Right renal pelvis (tissue), 4 donors: ENCODE measurements at regions not wholly inside any gene's neighbourhood (a gene's known extent, or its start where the extent isn't known, plus 50 kb on each side); places are given as distances from the start of the nearest gene placed in this dataset.
"Not testable (repeated sequence)": the region's sequence is repeated elsewhere in the genome, so short reads cannot be mapped to it uniquely, and the experiment has no call there.

ENCODE experiments used
- DNase-seq, 4 donors: peaks; one replicate each; pipeline ENCODE4 v3.0.0-alpha.2; 2013; ENCODE audit warnings: low read depth in 4 of 4, low spot score in 3 of 4, missing footprints in 1 of 4

DNA sequence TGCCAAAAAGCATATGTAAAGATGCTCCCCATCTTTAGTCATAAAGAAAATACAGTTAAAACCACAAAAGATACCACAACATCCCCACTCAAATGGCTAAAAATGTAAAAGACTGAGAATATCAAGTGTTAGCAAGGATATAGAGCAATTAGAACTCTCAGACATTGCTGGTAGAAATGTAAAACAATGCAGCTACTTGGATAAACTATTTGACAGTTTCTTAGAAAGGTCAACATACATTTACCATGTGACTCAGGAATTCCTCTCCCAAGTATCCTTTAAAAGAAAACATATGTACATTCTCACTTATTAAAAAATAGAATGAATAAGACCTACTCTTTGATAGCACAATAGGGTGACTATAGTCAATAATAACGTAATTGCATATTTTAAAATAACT, 173.7 kb downstream of the HNRNPD start:
- no peak for DNase-seq

DNA sequence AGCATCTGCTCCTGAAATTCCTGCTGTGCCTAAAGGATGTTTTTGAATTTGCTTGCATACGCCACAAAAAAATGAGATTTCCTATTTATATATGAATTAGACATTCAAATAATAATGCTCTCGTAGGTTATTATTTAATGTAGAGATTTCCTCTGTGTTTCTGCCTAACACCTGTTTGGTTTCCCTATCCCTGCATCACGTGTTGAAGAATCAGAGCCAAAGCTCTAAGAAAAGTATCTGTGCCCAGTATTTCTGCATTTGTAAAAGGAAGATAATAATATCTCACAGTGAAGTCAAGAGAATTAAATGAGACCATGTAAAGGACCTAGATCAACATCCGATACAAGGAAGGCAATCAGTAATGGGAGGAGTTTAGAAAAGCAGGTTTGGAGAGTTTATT, 179.5 kb downstream of the HNRNPD start:
- no peak for DNase-seq

DNA sequence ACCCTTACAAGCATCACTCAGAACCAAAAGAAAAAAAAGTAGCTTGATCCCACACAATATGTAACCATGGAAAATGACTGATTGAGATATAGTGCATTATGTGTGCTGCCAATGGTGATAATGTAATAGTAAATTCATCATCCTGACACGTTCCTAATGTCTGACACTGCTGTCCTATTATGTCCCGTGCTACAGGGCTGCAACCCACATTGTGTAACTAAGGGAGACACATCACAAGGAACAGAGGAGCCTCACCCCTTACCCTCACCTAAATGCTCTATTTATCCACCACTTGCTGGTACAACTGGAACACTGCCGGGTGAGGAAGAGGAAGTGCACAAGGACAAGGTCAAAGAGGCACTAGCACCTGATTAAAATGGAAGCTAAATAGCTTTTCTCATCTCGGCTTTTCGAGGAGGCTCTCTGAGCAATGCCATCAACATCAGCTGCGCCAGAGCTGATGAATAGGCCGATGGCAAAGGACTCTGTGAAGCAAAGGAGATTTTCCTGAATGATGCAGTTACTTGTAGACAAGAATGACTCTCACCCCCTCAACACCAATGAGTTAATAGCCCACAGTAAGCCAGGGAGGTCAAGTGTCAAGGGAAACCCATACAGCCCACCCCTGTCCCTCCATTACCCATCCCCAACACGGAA, 181.6 kb downstream of the HNRNPD start:
- DNase-seq, result no peak

DNA sequence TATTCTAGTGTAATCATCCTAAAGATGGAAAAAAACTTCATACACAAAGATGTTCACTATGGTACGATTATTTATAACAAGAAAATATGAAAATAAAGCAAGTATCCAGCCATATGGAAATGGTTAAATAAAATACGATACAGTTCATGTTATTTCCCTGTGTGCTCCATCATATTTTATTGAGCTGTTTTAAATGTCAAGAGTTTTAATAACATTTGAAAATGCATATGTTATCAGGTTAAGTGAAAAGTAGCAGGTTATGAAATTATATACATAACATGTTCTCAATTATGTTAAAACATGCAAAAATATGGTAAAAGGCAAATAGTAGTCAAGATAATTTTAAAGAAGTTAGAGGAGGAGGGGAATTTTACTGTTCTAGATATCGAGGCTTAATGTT, 192.0 kb downstream of the HNRNPD start:
- DNase-seq, result no peak

DNA sequence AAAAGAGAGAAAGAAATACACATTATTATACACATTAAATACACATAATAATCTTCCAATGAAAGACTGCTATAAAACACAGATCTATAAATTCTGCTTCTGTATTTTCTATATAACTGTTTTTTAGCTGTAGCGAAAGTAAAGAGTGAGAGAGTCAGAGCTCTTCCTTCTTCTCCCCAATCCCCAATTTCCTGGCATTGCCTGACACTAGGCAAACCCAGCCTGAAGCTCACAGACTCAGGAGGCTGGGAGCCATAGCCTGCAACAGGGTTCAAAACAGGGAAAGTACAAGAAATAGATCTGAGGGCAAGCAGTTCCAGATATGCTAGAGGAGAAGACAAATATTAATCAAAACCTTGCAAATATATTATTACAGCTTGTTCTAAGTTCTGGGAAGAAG, 201.6 kb downstream of the HNRNPD start:
- DNase-seq, result no peak

DNA sequence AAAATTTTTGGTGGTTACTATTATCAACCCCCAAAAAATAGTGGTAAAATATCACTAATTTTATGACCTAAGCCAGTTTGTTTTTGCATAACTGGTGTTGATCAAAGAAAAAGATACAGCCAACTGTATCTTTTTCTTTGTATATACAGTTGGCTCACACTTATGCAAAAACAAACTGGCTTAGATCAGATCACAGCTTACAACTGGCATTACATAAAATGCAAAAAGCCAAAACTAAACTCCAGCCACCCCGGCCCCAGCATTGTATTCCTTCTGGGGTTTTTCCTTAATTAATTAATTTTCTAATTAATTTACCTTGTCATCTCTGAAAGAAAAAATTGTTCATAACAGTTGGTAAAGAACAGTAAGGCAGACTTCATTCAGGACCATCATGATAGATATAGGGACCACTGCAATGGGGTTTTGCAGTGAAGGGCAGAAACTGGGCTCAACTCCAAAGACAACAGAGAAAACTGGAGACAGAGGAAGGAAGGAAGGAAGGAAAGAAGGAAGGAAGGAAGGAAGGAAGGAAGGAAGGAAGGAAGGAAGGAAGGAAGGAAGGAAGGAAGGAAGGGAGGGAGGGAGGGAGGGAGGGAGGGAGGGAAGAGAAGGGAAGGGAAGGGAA, 202.1 kb downstream of the HNRNPD start:
- DNase-seq, result no peak

DNA sequence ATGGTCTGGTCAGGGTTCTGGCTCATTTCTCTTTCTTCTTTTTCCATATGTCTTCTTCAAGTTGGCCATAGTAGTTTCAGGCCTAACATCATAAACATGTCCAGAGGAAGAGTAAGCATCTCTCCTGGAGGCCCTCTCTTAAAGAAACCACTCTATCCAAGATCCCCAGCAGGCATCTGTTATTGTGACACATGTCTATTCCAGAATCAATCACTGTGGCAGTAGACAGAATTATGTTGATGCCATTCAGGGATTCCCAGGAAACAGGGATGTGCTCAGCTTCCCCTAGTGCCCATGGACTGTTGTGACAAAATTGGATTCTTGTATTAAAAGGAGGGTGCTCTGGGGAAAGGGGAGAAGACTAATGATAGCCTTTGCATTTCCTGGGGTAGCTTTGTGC, 224.0 kb downstream of the HNRNPD start:
- DNase-seq, result no peak

DNA sequence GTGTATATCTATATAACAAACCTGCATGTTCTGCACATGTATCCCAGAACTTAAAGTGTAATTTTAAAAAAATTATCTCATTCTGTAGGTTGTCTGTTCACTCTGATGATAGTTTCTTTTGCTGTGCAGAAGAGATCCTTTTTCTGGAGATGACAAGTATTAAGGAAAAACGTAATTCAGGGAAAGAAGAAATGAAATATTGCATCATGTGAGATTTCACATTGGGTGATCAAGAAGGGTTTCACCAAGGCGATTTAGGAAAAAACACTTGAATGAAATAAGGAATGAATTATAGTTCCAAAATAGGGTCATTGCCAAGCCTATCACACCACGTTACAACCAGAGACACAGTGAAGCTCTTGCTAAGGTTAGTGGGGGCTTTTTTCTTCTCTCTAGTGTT, 227.9 kb downstream of the HNRNPD start:
- no peak for DNase-seq

DNA sequence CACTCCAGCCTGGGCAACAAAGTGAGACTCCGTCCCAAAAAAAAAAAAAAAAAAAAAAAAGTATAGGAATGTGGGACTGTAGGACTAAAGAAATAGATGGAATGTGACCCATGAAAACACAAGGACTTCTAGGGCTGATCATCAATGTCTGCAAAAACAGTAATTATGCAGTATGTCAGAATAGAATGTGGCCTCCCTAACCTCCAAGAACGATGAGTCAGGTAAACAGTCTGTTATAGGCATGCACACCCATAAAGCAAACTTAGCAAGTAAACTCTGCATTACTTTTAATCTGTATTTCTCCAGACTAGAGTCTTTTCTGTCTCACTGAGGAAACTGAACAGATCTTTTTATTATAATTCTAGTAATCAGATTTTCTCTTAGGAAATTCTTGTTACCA, 233.4 kb downstream of the HNRNPD start:
- DNase-seq, result no peak

DNA sequence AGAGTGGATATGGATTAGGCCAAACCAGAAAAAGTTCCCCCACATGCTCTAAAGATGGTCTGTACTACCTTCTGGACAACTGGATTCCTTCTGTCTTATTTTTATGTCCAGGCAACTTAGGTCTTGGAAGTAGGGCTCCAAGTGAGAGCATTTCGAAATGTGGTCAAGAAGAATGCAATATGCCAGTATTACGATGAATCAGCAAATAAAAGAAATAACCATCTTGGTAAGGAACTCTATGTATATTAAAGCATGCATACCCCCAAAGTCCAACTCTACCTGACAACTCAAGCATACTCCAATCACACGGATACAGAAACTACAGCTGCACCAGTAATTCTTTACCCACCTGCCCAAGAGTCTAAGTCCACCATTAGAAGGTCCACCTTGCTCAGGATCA, 234.5 kb downstream of the HNRNPD start:
- no peak for DNase-seq

DNA sequence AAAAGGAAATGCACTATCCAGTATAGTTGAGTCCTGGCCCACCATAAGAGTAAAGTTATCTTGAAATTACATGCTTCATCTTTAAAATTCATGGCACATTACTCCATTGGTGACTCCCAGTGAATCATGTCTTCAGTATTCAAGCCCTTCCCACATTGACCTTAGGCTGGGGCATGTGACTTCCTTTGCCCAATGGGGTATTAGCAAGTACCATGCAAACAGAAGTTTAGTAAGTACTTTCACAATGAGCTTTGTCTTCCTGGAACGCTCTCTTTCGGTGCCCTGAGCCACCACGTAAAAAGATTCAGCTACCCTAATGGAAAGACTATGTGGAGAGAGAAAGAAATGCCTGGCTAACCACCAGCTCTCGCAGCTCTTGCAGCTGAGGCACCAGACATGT, 235.4 kb downstream of the HNRNPD start:
- DNase-seq, result no peak

DNA sequence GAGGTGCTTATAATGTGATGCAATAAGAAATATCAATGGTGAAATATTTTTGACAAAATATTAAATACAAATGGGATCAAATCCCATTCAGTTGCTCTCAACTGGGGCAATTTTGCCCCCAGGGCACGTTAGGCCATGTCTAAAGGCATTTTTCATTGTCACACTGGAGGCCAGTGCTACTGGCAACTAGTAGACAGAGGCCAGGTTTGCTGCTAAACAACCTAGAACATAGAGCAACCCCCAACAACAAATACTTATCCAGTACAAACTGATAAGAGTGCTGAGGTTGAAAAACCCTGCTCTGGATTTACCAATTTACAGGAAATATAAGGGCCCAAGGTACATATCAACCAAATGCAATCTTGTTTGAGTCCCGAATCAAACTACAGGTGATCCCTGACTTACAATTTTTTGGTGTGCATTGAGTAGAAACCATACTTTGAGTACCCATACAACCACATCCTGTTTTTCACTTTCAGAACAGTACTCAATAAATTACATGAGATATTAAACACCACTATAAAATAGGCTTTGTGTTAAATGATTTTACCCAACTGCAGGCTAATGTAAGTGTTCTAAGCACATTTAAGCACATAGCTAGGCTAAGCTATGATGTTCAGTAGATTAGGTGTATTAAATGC, 237.5 kb downstream of the HNRNPD start:
- DNase-seq, result no peak

DNA sequence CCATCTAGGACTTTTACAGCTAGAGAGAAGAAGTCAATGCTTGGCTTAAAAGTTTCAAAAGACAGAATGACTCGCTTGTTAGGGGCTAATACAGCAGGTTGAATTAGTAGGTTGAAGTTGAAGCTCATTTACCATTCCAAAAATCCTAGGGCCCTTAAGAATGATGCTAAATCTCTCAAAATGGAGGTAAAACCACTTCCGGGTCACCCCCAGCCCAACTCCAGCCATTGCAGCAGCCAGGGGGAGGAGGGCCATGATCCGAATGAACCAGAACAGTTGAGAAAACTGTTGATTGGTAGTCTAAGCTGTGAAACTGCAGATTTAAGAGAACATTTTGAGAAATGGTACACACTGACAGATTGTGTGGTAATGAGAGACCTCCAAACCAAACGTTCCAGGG, 245.4 kb downstream of the HNRNPD start:
- no peak for DNase-seq

DNA sequence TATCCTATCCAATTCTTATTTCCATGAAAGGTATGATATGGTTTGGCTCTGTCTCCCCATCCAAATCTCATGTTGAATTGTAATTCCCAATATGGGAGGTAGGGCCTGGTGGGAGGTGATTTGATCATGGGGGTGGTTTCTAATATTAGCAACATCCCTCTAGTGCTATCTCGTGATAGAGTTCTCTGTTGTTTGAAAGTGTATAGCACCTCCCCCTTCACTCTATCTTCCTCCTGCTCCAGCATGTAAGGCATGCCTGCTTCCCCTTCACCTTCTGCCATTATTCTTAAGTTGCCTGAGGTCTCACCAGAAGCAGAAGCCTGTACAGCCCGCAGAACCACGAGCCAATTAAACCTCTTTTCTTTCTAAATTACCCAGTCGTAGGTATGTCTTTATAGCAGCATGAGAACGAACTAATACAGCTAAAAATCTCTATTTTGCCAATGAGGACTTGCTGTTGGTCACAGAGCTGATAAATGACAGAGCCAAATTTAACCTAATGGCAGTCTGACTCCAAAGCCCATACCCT, 247.2 kb downstream of the HNRNPD start:
- DNase-seq, result no peak

DNA sequence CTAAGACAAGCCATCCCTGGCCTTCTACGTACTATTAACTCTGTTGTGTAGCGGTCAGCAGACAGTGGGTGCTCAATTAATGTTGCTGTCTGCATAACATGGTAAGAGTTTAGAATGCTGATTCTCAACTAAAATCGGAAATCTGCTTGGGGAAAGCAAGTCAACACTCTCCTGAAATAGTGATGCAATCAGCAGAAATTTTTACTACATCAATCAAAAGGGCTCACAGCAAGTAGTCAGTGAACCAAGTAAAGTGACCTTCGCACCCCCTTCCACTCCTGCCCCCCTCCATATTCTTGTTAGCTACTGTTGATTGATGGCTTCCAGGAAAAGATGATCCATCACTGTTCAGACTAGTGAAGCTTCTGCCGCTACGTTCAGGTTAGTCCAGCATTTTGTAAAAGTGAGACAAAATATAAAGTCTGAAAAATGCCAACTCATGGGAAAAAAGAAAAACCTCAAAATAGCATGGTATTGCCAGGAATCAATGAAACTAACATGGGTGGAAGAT, 247.9 kb downstream of the HNRNPD start:
- DNase-seq, result no peak

DNA sequence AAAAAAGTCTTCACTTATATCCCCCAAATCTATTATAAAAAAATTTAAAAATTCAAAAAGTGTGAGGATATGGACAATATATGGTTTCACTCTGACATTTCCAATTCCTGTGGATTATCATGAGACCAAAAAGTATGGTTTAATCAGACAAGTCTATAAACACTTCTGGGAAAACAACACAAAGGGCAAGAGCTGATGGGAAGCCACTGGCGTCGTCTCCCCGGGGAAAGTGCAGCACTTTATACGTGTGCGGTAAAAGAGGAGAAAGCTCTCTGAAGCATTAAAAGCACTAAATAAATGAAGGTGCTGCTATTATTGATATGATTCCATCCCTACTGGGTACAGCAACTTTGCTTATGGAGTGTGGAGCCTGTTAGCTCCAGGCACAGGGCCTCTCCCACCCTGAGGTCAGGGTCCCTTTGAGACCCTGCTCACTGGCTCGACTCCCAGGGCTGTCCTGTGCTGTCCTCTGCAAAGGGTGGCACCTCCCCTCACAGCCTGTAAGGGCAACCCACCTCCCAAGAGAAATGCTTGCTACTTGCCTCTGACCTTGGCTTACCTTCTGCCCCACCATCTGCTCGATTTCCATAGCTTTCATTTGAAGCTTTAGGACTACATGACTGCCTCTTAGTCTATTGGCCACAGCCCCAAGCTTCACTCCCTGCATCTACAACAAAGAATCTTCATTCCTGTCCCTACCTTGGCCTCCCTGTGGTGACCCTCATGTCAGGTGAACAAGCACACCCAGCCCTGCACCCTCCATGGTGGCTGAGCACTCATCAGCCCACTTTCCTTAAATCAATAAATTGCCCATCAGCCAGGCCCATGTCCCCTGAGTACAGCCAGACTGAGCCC, 248.6 kb downstream of the HNRNPD start:
- no peak for DNase-seq

DNA sequence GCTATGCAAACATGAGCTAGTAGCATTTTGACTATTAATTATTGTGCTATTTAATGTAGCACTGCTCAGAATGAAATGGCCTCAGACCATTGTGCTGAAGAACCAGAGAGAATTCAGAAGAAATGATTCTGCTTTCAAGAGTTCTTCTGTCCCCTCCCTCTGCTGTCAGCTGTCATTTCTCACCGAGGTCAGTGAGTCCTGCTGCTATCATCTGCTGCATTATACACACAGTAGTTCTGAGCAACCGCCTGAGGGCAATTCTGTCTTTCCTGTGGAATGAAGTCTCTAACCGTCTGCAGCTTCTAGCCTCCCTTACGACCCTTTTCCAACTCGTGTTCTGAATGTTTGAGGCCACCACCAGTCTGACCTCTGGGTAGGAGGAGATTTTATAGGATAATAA, 249.4 kb downstream of the HNRNPD start:
- no peak for DNase-seq

DNA sequence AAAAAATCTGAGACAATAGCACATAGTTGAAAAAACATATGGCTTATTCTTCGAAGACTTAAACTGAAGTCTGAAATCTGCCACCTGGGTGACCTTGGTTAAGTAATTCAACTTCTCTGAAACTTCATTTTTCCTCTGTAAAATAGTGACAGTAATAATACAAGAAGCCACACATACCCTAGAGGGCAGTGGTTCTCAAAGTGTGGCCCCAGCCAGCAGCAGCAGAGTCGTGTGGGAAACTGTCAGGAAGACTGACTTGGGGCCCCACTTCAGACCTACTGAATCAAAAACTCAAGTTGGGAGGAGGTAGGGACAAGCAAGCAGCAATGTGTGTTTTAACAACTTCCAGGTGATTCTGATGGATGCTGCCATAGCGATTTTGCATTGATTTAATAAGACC, 249.9 kb downstream of the HNRNPD start:
- no peak for DNase-seq

DNA sequence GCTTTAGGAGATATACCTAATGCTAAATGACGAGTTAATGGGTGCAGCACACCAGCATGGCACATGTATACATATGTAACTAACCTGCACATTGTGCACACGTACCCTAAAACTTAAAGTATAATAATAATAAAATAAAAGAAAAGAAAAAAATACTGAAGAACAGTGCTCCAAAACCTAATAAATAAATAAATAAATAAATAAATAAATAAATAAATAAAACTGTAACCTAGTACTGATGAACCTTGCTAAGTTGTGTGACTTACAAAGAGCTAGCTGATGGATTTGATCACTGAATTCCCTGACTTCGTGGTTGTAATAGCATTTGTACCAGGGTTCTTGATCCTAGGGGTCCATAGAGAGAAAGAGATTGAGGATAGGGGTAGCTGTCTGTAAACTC, 258.6 kb downstream of the HNRNPD start:
- not testable (repeated sequence) for DNase-seq

DNA sequence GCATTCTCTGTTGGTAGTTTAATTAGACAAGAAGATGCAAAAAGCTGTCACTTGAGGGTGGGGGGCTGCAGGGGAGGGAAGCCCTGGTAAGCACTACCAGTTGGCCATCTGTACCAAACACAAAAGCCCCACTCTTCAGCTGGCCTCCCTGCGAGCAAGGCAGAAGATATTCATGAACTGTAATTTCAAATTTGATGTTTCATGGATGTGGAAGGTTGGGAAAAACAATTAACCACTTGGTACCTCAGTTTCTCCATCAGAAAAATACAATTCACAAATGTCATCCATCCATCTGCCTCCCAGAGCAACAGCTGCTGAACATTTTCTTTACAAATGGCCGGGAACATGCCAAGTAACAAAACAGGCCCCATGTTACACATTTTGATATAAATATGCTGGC, 265.3 kb downstream of the HNRNPD start:
- DNase-seq, result no peak

DNA sequence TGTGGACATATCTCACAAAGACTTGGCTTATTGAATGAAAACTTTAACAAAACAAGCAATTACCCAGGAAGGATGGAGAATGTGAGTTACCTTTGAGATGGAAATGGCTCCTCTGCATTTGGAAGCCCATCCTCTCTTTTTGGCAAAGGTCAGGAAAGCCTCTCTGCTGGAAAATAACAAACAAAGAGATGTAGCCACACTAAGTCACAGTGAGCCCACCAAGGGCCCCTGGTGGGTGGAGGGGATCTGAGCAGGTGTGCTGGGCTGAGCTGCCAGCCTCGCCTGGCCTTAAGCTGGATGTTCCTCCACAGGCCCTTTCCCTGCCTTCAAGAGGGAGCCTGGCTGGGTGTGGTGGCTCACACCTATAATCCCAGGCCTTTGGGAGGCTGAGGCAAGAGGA, 269.2 kb downstream of the HNRNPD start:
- no peak for DNase-seq
